Smooth muscle cell (in vitro differentiated cells): ENCODE measurements at regions not wholly inside any gene's neighbourhood (a gene's known extent, or its start where the extent isn't known, plus 50 kb on each side); places are given as distances from the start of the nearest gene placed in this dataset.

Experiments used
- DNase-seq: peaks from one replicate; lab custom pipeline; 2025; ENCODE audit not compliant: unreplicated experiment; lab: John Stamatoyannopoulos, UW
- H2AFZ ChIP-seq: fragments of 200-600 bp; sonication (generic); 2 replicates; pipeline ENCODE4 v1.6.0; 2016; ENCODE audit warnings: antibody characterized with exemption, low read depth, mild to moderate bottlenecking
- H3F3A ChIP-seq: fragments of 200-600 bp; sonication (generic); 2 replicates; pipeline ENCODE4 v1.6.0; 2017; ENCODE audit warnings: antibody characterized with exemption, low read depth
- H3K27ac ChIP-seq: fragments of 200-600 bp; sonication (generic); 2 replicates; pipeline ENCODE4 v1.5.1; 2016; ENCODE audit warnings: low read depth, mild to moderate bottlenecking
- H3K27me3 ChIP-seq: fragments of 200-600 bp; sonication (generic); 2 replicates; pipeline ENCODE4 v1.6.1; 2016; ENCODE audit warnings: low read depth, mild to moderate bottlenecking
- H3K36me3 ChIP-seq: fragments of 200-600 bp; sonication (generic); 2 replicates; pipeline ENCODE4 v1.5.1; 2016; ENCODE audit warnings: low read depth
- H3K4me1 ChIP-seq: fragments of 200-600 bp; sonication (generic); 2 replicates; pipeline ENCODE4 v1.5.1; 2016; ENCODE audit warnings: low read depth
- H3K4me2 ChIP-seq: fragments of 200-600 bp; sonication (generic); 2 replicates; pipeline ENCODE4 v1.6.0; 2016; ENCODE audit warnings: mild to moderate bottlenecking
- H3K4me3 ChIP-seq: fragments of 200-600 bp; sonication (generic); 2 replicates; pipeline ENCODE4 v1.5.1; 2016; ENCODE audit warnings: mild to moderate bottlenecking
- H3K79me2 ChIP-seq: fragments of 200-600 bp; sonication (generic); 2 replicates; pipeline ENCODE4 v1.6.0; 2016; ENCODE audit warnings: low read depth, mild to moderate bottlenecking
- H3K9ac ChIP-seq: fragments of 200-600 bp; sonication (generic); 2 replicates; pipeline ENCODE4 v1.6.0; 2016; ENCODE audit warnings: low read depth
- H3K9me3 ChIP-seq: fragments of 200-600 bp; sonication (generic); replicated peaks from 2 replicates; pipeline ENCODE4 v1.5.1; 2016; ENCODE audit warnings: low read depth
- H4K20me1 ChIP-seq: fragments of 200-600 bp; sonication (generic); 2 replicates; pipeline ENCODE4 v1.6.0; 2016; ENCODE audit warnings: low read depth
- CTCF ChIP-seq: fragments of 200-600 bp; sonication (generic); IDR thresholded peaks from 2 replicates; pipeline ENCODE4 v1.5.1; 2017; ENCODE audit warnings: borderline replicate concordance, mild to moderate bottlenecking, antibody characterized with exemption; ENCODE audit not compliant: insufficient read depth, poor library complexity, severe bottlenecking
- WGBS: methylation state at CpG from one replicate; pipeline ENCODE4 v1.1.7; 2016; ENCODE audit warnings: low lambda C conversion rate; 5-methylcytosine and 5-hydroxymethylcytosine counted together

- Histone ChIP-seq H3K79me2 (no peaks in the 10 kb centered on the region), H3F3A (no peaks in the 10 kb centered on the region), H3K9ac (no peak overlapping the region), H3K4me3 (no peak overlapping the region), H3K27ac (no peak overlapping the region), H3K9me3 (no peaks in the 10 kb centered on the region), H3K36me3 (no peaks in the 10 kb centered on the region), H2AFZ (no peak overlapping the region), H3K4me1 (no peaks in the 10 kb centered on the region), H3K4me2 (no peak overlapping the region), H4K20me1 (no peaks in the 10 kb centered on the region), H3K27me3 (no peaks in the 10 kb centered on the region)
- 65% methylated on average over 1 of the region's 1 CpG for WGBS
- no peak for TF ChIP-seq CTCF
- DNase-seq: no peak
These were observed 394.3 kb downstream of the PCDH17 start for GRCh38 chr13:58025821-58026220.

- no peak overlapping the region for H3K27ac ChIP-seq
- DNase-seq: no peak
- H3K79me2 ChIP-seq: no peaks in the 10 kb centered on the region
- no peaks in the 10 kb centered on the region for H3F3A ChIP-seq
- TF ChIP-seq CTCF: no peak
- H3K27me3 ChIP-seq: no peaks in the 10 kb centered on the region
- no peak overlapping the region for H2AFZ ChIP-seq
- H3K4me1 ChIP-seq: no peaks in the 10 kb centered on the region
- no peak overlapping the region for H3K4me2 ChIP-seq
- H3K4me3 ChIP-seq: no peak overlapping the region
- no peaks in the 10 kb centered on the region for H3K9me3 ChIP-seq
- 75% methylated on average over 2 of the region's 2 CpGs for WGBS
- no peaks in the 10 kb centered on the region for H4K20me1 ChIP-seq
- no peaks in the 10 kb centered on the region for H3K36me3 ChIP-seq
- H3K9ac ChIP-seq: no peak overlapping the region
These were observed 401.3 kb downstream of the PCDH17 start for GRCh38 chr13:58032676-58033460.

- DNase-seq: no peak
- no peak overlapping the region for H3K27ac ChIP-seq
- H4K20me1 ChIP-seq: no peaks in the 10 kb centered on the region
- H3K4me1 ChIP-seq: no peaks in the 10 kb centered on the region
- H3K9ac ChIP-seq: no peak overlapping the region
- H3K4me3 ChIP-seq: no peak overlapping the region
- no peak overlapping the region for H2AFZ ChIP-seq
- no peaks in the 10 kb centered on the region for H3K9me3 ChIP-seq
- H3K79me2 ChIP-seq: no peaks in the 10 kb centered on the region
- no peaks in the 10 kb centered on the region for H3F3A ChIP-seq
- no peaks in the 10 kb centered on the region for H3K27me3 ChIP-seq
- no peaks in the 10 kb centered on the region for H3K36me3 ChIP-seq
- 98% methylated on average over 2 of the region's 2 CpGs for WGBS
- H3K4me2 ChIP-seq: no peak overlapping the region
- no peak for TF ChIP-seq CTCF
These were observed 412.4 kb downstream of the PCDH17 start for GRCh38 chr13:58043971-58044370.

GRCh38 chr13:58048670-58049069 is 417.1 kb downstream of the PCDH17 start:
- Histone ChIP-seq H3K4me1 (no peaks in the 10 kb centered on the region), H3K27me3 (no peaks in the 10 kb centered on the region), H3K9ac (no peak overlapping the region), H3K36me3 (no peaks in the 10 kb centered on the region), H3K4me2 (no peak overlapping the region), H2AFZ (no peak overlapping the region), H3F3A (no peaks in the 10 kb centered on the region), H3K4me3 (no peak overlapping the region), H4K20me1 (no peaks in the 10 kb centered on the region), H3K79me2 (no peaks in the 10 kb centered on the region), H3K9me3 (no peaks in the 10 kb centered on the region), H3K27ac (no peak overlapping the region)
- no peak for TF ChIP-seq CTCF
- no peak for DNase-seq
- 100% methylated on average over 1 of the region's 1 CpG for WGBS
